Heart right ventricle (tissue), 16 donors: ENCODE measurements at regions not wholly inside any gene's neighbourhood (a gene's known extent, or its start where the extent isn't known, plus 50 kb on each side); places are given as distances from the start of the nearest gene placed in this dataset.

Experiments
- ATAC-seq, 8 donors: fragments of 200-7000 bp; cut with Tn5 transposase; one replicate each; pipeline ENCODE4 v1.9.1; 2020; ENCODE audit warnings: mild to moderate bottlenecking in 8 of 8, moderate library complexity in 8 of 8, moderate number of reproducible peaks in 1 of 8
- DNase-seq, 2 donors: peaks; one replicate each; pipeline ENCODE4 v3.0.0-alpha.2; 2020
- H3K27ac ChIP-seq, 10 donors: fragments of 200-600 bp; sonication (generic) in 2 of 10; one replicate each; pipeline versions ENCODE4 v1.5.0 to v1.8.0; 2020 to 2022; ENCODE audit warnings: mild to moderate bottlenecking in 3 of 10
- H3K27me3 ChIP-seq, 7 donors: fragments of 200-600 bp; one replicate each; pipeline ENCODE4 v1.8.0; 2021 to 2022; ENCODE audit warnings: mild to moderate bottlenecking in 2 of 7
- H3K36me3 ChIP-seq, 9 donors: fragments of 200-600 bp; sonication (generic) in 1 of 9; one replicate each; pipeline versions ENCODE4 v1.5.0 to v1.8.0; 2020 to 2022; ENCODE audit warnings: mild to moderate bottlenecking in 2 of 9
- H3K4me1 ChIP-seq, 9 donors: fragments of 200-600 bp; sonication (generic) in 1 of 9; one replicate each; pipeline versions ENCODE4 v1.5.0 to v1.8.0; 2020 to 2022; ENCODE audit warnings: mild to moderate bottlenecking in 4 of 9
- H3K4me3 ChIP-seq, 10 donors: fragments of 200-600 bp; sonication (generic) in 2 of 10; one replicate each; pipeline versions ENCODE4 v1.5.0 to v1.8.0; 2020 to 2022; ENCODE audit warnings: mild to moderate bottlenecking in 7 of 10, moderate library complexity in 2 of 10
- H3K9me3 ChIP-seq, 11 donors: fragments of 200-600 bp in 10 of 11; sonication (generic) in 2 of 11; one replicate each; pipeline versions ENCODE4 v1.5.0 to v1.8.0; 2013 to 2022; ENCODE audit warnings: mild to moderate bottlenecking in 2 of 11, control low read depth in 1 of 11, moderate library complexity in 1 of 11
- CTCF ChIP-seq, 9 donors: fragments of 200-600 bp; sonication (generic) in 2 of 9; IDR thresholded peaks; one replicate each; pipeline versions ENCODE4 v1.5.0 to v1.8.0; 2021 to 2022; ENCODE audit warnings: antibody characterized with exemption in 9 of 9, mild to moderate bottlenecking in 5 of 9, moderate library complexity in 1 of 9
- WGBS, 2 donors: extraction: QIAGEN DNeasy Blood & Tissue Kit; methylation state at CpG; one replicate each; pipeline ENCODE4 v1.1.7; 2013; ENCODE audit warnings: inconsistent platforms in 1 of 2; 5-methylcytosine and 5-hydroxymethylcytosine counted together
- intact Hi-C, 10 donors: fragments of 100-400 bp; cut with DNase I; formaldehyde crosslinking; loops; one replicate each; pipeline versions ENCODE4 v1.11.1 to v1.14.2; 2022
- donor health status: Arrhythmogenic right ventricular cardiomyopathy.
- donor health status: ischemic (EF 13 %, LVEDD 7.1; RV severe dilation, severe dysfunction).
- donor health status: healthy with polysubstance abuse.
- donor health status: DM: no; HTN: yes; CAD: no.
- donor health status: DM: no; HTN: no; CAD: no.
- donor health status: ischemic (EF 25% LVEDD 6.9; RV normal size, moderate dysfunction).
- donor health status: ischemic (EF 25% LVEDD 5.7; RV mildly dilated, moderate dysfunction).
- donor health status: healthy.
- donor health status: DM: yes; HTN: yes; CAD: no.
- donor health status: Ischemic cardiomyopathy.
- donor health status: ischemic (EF 35%, LVEDD 5.7; RV mildly dilated, moderate dysfunction).
- donor health status: nonischemic (EF 11% LVEDD 7.7; RV severe dilation, severe dysfunction).
- donor health status: DM: yes; HTN: yes; CAD: no.
- donor health status: PGD.
- donor health status: ischemic (EF 29% LVEDD 5.4; RV normal size, mild dysfunction).
- donor health status: nonischemic (EF 23%, LVEDD 6.1; RV moderate dilation, normal function).

DNA sequence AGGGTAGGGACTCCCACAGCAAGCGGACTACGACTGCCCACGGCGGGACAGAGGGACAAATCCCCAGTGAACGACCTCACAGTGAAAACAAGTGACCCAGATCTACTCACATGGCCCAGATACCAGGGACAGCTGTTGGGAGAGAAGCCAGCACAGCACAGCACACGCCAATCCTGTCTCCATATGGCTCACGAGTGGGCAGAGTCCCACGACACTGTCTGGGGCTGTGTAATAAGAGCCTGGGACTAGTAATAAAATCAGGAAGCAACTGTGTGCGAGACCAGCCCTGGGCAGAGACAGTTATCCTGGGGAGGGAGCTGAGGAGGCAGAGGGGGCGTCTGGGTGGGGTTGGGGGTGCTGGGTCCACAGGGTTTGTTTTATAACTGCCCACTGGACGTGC is 385.0 kb downstream of the CTTN start:
- WGBS, 2 donors, result 48 to 64% methylated on average over 11 of the region's 11 CpGs
- Histone ChIP-seq H3K4me1 (no peaks in the 10 kb centered on the region), H3K27me3 (peaks cover 0 to 4% (median 0%) of the 10 kb centered on the region in 7 donors), H3K9me3 (no peaks in the 10 kb centered on the region), H3K4me3 (no peak overlapping the region), H3K27ac (no peak overlapping the region), H3K36me3 (no peaks in the 10 kb centered on the region)
- ATAC-seq (peak in 2 of 8 donors; percentile 28 to 35), DNase-seq (no peak)
- no peak for TF ChIP-seq CTCF (IDR thresholded peaks at IDR 0.05)
- intact Hi-C loops, result no loop called here

DNA sequence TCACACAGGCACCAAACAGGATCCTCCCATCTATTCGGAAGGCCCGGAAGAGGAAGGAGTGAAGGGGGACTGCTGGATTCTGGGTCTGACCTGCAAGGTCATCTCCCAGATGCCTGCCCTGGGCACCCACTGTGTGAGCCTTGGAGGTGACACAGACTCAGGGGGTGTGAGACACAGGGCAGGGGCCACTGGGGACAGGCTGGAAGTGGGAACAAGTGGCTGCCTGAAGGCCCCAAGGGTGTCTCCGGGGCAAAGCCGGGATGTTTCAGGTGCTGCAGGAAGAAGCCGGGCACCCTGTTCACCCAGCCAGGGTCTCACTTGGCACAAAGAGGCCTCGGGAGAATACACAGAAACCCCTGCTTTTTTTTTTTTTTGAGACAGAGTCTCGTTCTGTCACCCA is 385.5 kb downstream of the CTTN start:
- intact Hi-C loops, result no loop called here
- H3K9me3 ChIP-seq, result no peaks in the 10 kb centered on the region
- no peak overlapping the region for H3K27ac ChIP-seq
- TF ChIP-seq CTCF (IDR thresholded peaks at IDR 0.05), result no peak
- WGBS, 2 donors, result 87 to 88% methylated on average over 7 of the region's 7 CpGs
- H3K4me3 ChIP-seq, result no peak overlapping the region
- H3K4me1 ChIP-seq, result no peaks in the 10 kb centered on the region
- no peaks in the 10 kb centered on the region for H3K36me3 ChIP-seq
- peaks cover 0 to 4% (median 0%) of the 10 kb centered on the region in 7 donors for H3K27me3 ChIP-seq
- no peak for DNase-seq
- ATAC-seq, result no peak

- WGBS, 2 donors, result 80 to 93% methylated on average over 5 of the region's 5 CpGs
- H3K27me3 ChIP-seq, result peaks cover 0 to 4% (median 0%) of the 10 kb centered on the region in 7 donors
- H3K27ac ChIP-seq, result no peak overlapping the region
- TF ChIP-seq CTCF (IDR thresholded peaks at IDR 0.05), result no peak
- intact Hi-C loops, result no loop called here
- no peak for DNase-seq
- no peaks in the 10 kb centered on the region for H3K9me3 ChIP-seq
- no peak overlapping the region for H3K4me3 ChIP-seq
- ATAC-seq, result no peak
- no peaks in the 10 kb centered on the region for H3K4me1 ChIP-seq
- H3K36me3 ChIP-seq, result no peaks in the 10 kb centered on the region
Observed at GRCh38 chr11:70785372-70785771, 387.0 kb downstream of the CTTN start.

GRCh38 chr11:70786021-70786665 is 387.8 kb downstream of the CTTN start:
- no peak for DNase-seq
- H3K4me1 ChIP-seq, result no peaks in the 10 kb centered on the region
- intact Hi-C loops, result no loop called here
- H3K27me3 ChIP-seq, result peaks cover 0 to 4% (median 0%) of the 10 kb centered on the region in 7 donors
- 86 to 90% methylated on average over 6 of the region's 6 CpGs for WGBS, 2 donors
- H3K27ac ChIP-seq, result no peak overlapping the region
- no peaks in the 10 kb centered on the region for H3K9me3 ChIP-seq
- TF ChIP-seq CTCF (IDR thresholded peaks at IDR 0.05), result no peak
- no peaks in the 10 kb centered on the region for H3K36me3 ChIP-seq
- no peak for ATAC-seq
- no peak overlapping the region for H3K4me3 ChIP-seq
